ENCODE measurements at regions not wholly inside any gene's neighbourhood (a gene's known extent, or its start where the extent isn't known, plus 50 kb on each side); places are given as distances from the start of the nearest gene placed in this dataset.

GRCh38 chr18:55144193-55144930 lies 185.1 kb upstream of the CCDC68 start:
- DNase-seq (no peak), ATAC-seq (ENCODE audit: low FRiP score) (no peak)
- H3K36me3 ChIP-seq (ENCODE audit: control insufficient read depth in 1 of 2, insufficient read depth in 2 of 2, low read length in 1 of 2): no peaks in the 10 kb centered on the region
- no peaks in the 10 kb centered on the region for H3K4me1 ChIP-seq (ENCODE audit: control insufficient read depth in 1 of 2, insufficient read depth in 2 of 2, low read length in 2 of 2)
- WGBS, 2 donors: 29 to 48% methylated on average over 2 of the region's 2 CpGs
- no peaks in the 10 kb centered on the region for H3K9me3 ChIP-seq (ENCODE audit: control insufficient read depth, low read length)
- intact Hi-C loops (cut with DNase I): no loop called here
- H3K27me3 ChIP-seq (ENCODE audit: control insufficient read depth in 1 of 2, insufficient read depth in 2 of 2, low read length in 1 of 2): no peaks in the 10 kb centered on the region
- H3K27ac ChIP-seq (ENCODE audit: low read depth in 1 of 2, low read length in 2 of 2): no peak overlapping the region
- no peak overlapping the region for H3K4me3 ChIP-seq (ENCODE audit: low read length in 2 of 2)

DNA sequence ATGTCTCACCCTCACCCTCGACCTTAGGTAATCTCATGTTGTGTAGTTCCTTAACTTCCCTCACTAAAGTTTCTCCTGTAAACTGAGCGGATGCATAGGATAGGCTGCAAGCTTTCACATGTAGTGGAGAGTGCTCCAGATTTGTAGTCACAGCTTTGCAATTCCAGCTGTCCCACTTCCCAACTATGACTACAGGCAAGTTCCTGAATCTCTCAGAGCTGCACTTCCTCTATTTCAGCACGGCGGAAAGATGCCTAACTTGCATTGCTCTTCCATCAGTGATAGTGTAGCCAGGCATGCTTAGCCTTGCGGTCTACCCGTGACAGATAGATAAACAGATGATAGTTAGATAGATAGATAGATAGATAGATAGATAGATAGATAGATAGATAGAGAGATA lies 183.1 kb upstream of the CCDC68 start:
- ATAC-seq (ENCODE audit: low FRiP score): no peak
- Histone ChIP-seq H3K9me3 (ENCODE audit: control insufficient read depth, low read length) (no peaks in the 10 kb centered on the region), H3K36me3 (ENCODE audit: control insufficient read depth in 1 of 2, insufficient read depth in 2 of 2, low read length in 1 of 2) (no peaks in the 10 kb centered on the region), H3K27ac (ENCODE audit: low read depth in 1 of 2, low read length in 2 of 2) (no peak overlapping the region), H3K4me1 (ENCODE audit: control insufficient read depth in 1 of 2, insufficient read depth in 2 of 2, low read length in 2 of 2) (no peaks in the 10 kb centered on the region), H3K4me3 (ENCODE audit: low read length in 2 of 2) (no peak overlapping the region), H3K27me3 (ENCODE audit: control insufficient read depth in 1 of 2, insufficient read depth in 2 of 2, low read length in 1 of 2) (no peaks in the 10 kb centered on the region)
- intact Hi-C loops (cut with DNase I): no loop called here
- 86% methylated on average over 6 of the region's 6 CpGs for WGBS, 2 donors
- DNase-seq: no peak

DNA sequence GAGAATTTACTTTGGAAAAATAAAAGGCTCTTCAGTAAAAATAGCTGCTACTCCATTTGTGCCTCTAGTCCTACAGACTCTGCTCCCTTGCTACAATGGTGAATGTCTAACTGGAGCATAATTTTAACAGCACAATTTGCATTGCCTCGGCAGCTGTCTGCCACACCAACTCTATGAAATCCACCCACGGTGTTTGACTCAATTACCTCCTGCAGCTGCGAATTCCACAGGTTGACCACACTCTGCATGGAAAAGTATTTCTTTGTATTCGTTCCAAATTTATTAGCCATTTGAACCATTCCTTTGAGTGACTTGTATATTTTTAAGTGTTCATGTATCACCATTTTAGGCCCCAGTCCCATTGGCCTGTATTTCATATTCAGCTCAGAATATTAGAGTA lies 182.1 kb upstream of the CCDC68 start:
- WGBS, 2 donors: 81 to 89% methylated on average over 4 of the region's 4 CpGs
- intact Hi-C loops (cut with DNase I): no loop called here
- no peak for ATAC-seq (ENCODE audit: low FRiP score)
- no peaks in the 10 kb centered on the region for H3K9me3 ChIP-seq (ENCODE audit: control insufficient read depth, low read length)
- no peaks in the 10 kb centered on the region for H3K27me3 ChIP-seq (ENCODE audit: control insufficient read depth in 1 of 2, insufficient read depth in 2 of 2, low read length in 1 of 2)
- H3K36me3 ChIP-seq (ENCODE audit: control insufficient read depth in 1 of 2, insufficient read depth in 2 of 2, low read length in 1 of 2): no peaks in the 10 kb centered on the region
- H3K4me1 ChIP-seq (ENCODE audit: control insufficient read depth in 1 of 2, insufficient read depth in 2 of 2, low read length in 2 of 2): no peaks in the 10 kb centered on the region
- no peak overlapping the region for H3K4me3 ChIP-seq (ENCODE audit: low read length in 2 of 2)
- no peak overlapping the region for H3K27ac ChIP-seq (ENCODE audit: low read depth in 1 of 2, low read length in 2 of 2)
- no peak for DNase-seq

DNA sequence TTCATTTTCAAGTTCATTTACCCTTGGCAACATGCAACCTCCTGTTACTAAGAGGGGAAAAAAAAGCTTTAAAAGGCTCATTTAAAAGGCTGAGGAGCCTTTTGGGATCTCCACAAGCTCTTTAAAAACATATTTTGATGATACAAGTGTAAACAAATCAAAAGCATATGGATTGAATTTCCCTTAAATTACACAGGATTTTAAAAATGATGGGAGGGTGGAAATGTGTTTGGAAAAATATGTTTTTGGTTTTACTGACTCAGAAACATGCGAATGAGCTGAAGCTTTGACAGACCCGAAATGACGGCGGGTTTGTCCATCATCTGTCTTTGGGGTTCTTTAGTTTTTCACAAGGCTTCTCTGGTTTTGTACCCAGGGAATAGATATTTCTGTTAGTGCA lies 180.6 kb upstream of the CCDC68 start:
- no peak overlapping the region for H3K4me3 ChIP-seq (ENCODE audit: low read length in 2 of 2)
- DNase-seq (no peak), ATAC-seq (ENCODE audit: low FRiP score) (no peak)
- intact Hi-C loops (cut with DNase I): no loop called here
- H3K27me3 ChIP-seq (ENCODE audit: control insufficient read depth in 1 of 2, insufficient read depth in 2 of 2, low read length in 1 of 2): no peaks in the 10 kb centered on the region
- WGBS, 2 donors: 63 to 72% methylated on average over 4 of the region's 4 CpGs
- H3K9me3 ChIP-seq (ENCODE audit: control insufficient read depth, low read length): no peaks in the 10 kb centered on the region
- no peaks in the 10 kb centered on the region for H3K4me1 ChIP-seq (ENCODE audit: control insufficient read depth in 1 of 2, insufficient read depth in 2 of 2, low read length in 2 of 2)
- no peaks in the 10 kb centered on the region for H3K36me3 ChIP-seq (ENCODE audit: control insufficient read depth in 1 of 2, insufficient read depth in 2 of 2, low read length in 1 of 2)
- H3K27ac ChIP-seq (ENCODE audit: low read depth in 1 of 2, low read length in 2 of 2): no peak overlapping the region

GRCh38 chr18:55139307-55139706 lies 180.0 kb upstream of the CCDC68 start:
- DNase-seq (no peak), ATAC-seq (ENCODE audit: low FRiP score) (no peak)
- H3K9me3 ChIP-seq (ENCODE audit: control insufficient read depth, low read length): no peaks in the 10 kb centered on the region
- intact Hi-C loops (cut with DNase I): no loop called here
- H3K4me1 ChIP-seq (ENCODE audit: control insufficient read depth in 1 of 2, insufficient read depth in 2 of 2, low read length in 2 of 2): no peaks in the 10 kb centered on the region
- no peaks in the 10 kb centered on the region for H3K27me3 ChIP-seq (ENCODE audit: control insufficient read depth in 1 of 2, insufficient read depth in 2 of 2, low read length in 1 of 2)
- no peaks in the 10 kb centered on the region for H3K36me3 ChIP-seq (ENCODE audit: control insufficient read depth in 1 of 2, insufficient read depth in 2 of 2, low read length in 1 of 2)
- H3K27ac ChIP-seq (ENCODE audit: low read depth in 1 of 2, low read length in 2 of 2): no peak overlapping the region
- H3K4me3 ChIP-seq (ENCODE audit: low read length in 2 of 2): no peak overlapping the region

DNA sequence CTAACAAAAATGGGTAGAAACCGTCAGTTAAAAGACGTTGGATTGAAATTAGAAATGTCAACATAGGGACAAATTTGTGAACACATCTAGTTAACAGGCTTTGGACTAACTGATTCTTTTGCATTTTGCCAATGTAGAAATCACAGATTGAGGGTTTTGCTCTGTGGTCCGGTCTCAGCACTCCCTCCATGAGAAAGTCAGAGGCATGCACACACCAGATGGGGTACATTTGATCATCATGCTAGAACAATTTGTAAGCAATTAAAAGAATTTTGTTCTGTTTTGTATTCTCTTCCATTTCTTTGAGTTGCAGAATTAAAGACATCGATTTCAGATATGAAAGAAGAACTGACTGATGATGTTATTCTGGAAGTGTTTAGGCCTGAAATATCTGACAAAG lies 179.1 kb upstream of the CCDC68 start:
- DNase-seq (no peak), ATAC-seq (ENCODE audit: low FRiP score) (no peak)
- no peaks in the 10 kb centered on the region for H3K36me3 ChIP-seq (ENCODE audit: control insufficient read depth in 1 of 2, insufficient read depth in 2 of 2, low read length in 1 of 2)
- H3K4me1 ChIP-seq (ENCODE audit: control insufficient read depth in 1 of 2, insufficient read depth in 2 of 2, low read length in 2 of 2): no peaks in the 10 kb centered on the region
- H3K27ac ChIP-seq (ENCODE audit: low read depth in 1 of 2, low read length in 2 of 2): no peak overlapping the region
- H3K27me3 ChIP-seq (ENCODE audit: control insufficient read depth in 1 of 2, insufficient read depth in 2 of 2, low read length in 1 of 2): no peaks in the 10 kb centered on the region
- H3K4me3 ChIP-seq (ENCODE audit: low read length in 2 of 2): no peak overlapping the region
- intact Hi-C loops (cut with DNase I): no loop called here
- H3K9me3 ChIP-seq (ENCODE audit: control insufficient read depth, low read length): no peaks in the 10 kb centered on the region
- WGBS, 2 donors: 89% methylated on average over 4 of the region's 4 CpGs

- intact Hi-C loops (cut with DNase I): no loop called here
- no peaks in the 10 kb centered on the region for H3K27me3 ChIP-seq (ENCODE audit: control insufficient read depth in 1 of 2, insufficient read depth in 2 of 2, low read length in 1 of 2)
- H3K36me3 ChIP-seq (ENCODE audit: control insufficient read depth in 1 of 2, insufficient read depth in 2 of 2, low read length in 1 of 2): no peaks in the 10 kb centered on the region
- DNase-seq (no peak), ATAC-seq (ENCODE audit: low FRiP score) (no peak)
- no peaks in the 10 kb centered on the region for H3K9me3 ChIP-seq (ENCODE audit: control insufficient read depth, low read length)
- no peak overlapping the region for H3K4me3 ChIP-seq (ENCODE audit: low read length in 2 of 2)
- no peak overlapping the region for H3K27ac ChIP-seq (ENCODE audit: low read depth in 1 of 2, low read length in 2 of 2)
- WGBS, 2 donors: 54 to 68% methylated on average over 2 of the region's 2 CpGs
- no peaks in the 10 kb centered on the region for H3K4me1 ChIP-seq (ENCODE audit: control insufficient read depth in 1 of 2, insufficient read depth in 2 of 2, low read length in 2 of 2)
Observed at GRCh38 chr18:55137602-55138001, 178.3 kb upstream of the CCDC68 start.

- Histone ChIP-seq H3K36me3 (ENCODE audit: control insufficient read depth in 1 of 2, insufficient read depth in 2 of 2, low read length in 1 of 2) (no peaks in the 10 kb centered on the region), H3K4me1 (ENCODE audit: control insufficient read depth in 1 of 2, insufficient read depth in 2 of 2, low read length in 2 of 2) (no peaks in the 10 kb centered on the region), H3K4me3 (ENCODE audit: low read length in 2 of 2) (no peak overlapping the region), H3K27me3 (ENCODE audit: control insufficient read depth in 1 of 2, insufficient read depth in 2 of 2, low read length in 1 of 2) (no peaks in the 10 kb centered on the region), H3K9me3 (ENCODE audit: control insufficient read depth, low read length) (no peaks in the 10 kb centered on the region), H3K27ac (ENCODE audit: low read depth in 1 of 2, low read length in 2 of 2) (no peak overlapping the region)
- intact Hi-C loops (cut with DNase I): no loop called here
- ATAC-seq (ENCODE audit: low FRiP score) (no peak), DNase-seq (no peak)
- WGBS, 2 donors: 53 to 58% methylated on average over 7 of the region's 7 CpGs
Observed at GRCh38 chr18:55136864-55137263, 177.6 kb upstream of the CCDC68 start.

DNA sequence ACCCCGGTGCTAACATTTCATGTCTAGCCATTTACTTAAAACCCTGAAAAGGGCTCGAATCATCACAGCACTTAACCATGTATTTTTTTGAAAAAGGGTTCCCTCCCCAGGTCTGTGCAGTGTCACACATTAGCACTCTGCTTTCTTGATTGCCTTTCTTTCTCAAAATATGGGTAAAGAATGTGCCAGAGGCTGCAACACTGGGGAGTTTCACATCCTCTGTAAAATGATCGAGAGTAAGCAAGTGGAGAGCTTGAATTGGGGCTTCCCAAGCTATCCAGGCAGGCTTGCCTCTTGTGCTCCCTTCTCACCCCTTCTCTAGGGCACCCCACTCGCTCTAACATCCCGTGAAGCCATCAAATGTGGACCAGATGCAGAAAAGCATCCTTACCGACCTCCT lies 177.0 kb upstream of the CCDC68 start:
- ATAC-seq (ENCODE audit: low FRiP score): no peak
- Histone ChIP-seq H3K4me1 (ENCODE audit: control insufficient read depth in 1 of 2, insufficient read depth in 2 of 2, low read length in 2 of 2) (no peaks in the 10 kb centered on the region), H3K36me3 (ENCODE audit: control insufficient read depth in 1 of 2, insufficient read depth in 2 of 2, low read length in 1 of 2) (no peaks in the 10 kb centered on the region), H3K27me3 (ENCODE audit: control insufficient read depth in 1 of 2, insufficient read depth in 2 of 2, low read length in 1 of 2) (no peaks in the 10 kb centered on the region), H3K27ac (ENCODE audit: low read depth in 1 of 2, low read length in 2 of 2) (no peak overlapping the region), H3K4me3 (ENCODE audit: low read length in 2 of 2) (no peak overlapping the region), H3K9me3 (ENCODE audit: control insufficient read depth, low read length) (no peaks in the 10 kb centered on the region)
- 80 to 82% methylated on average over 6 of the region's 6 CpGs for WGBS, 2 donors
- intact Hi-C loops (cut with DNase I): no loop called here
- no peak for DNase-seq
